Spleen (tissue), 11 donors: ENCODE measurements at regions not wholly inside any gene's neighbourhood (a gene's known extent, or its start where the extent isn't known, plus 50 kb on each side); places are given as distances from the start of the nearest gene placed in this dataset.

Experiments
- DNase-seq: peaks from one replicate; pipeline ENCODE4 v3.0.0-alpha.2; 2020
- H3K27ac ChIP-seq, 8 donors: fragments of 200-600 bp; sonication (generic) in 7 of 8; 1 replicate in 4 of 8; 2 replicates in 4 of 8; pipeline versions ENCODE4 v1.5.0 to v1.8.0; 2016 to 2021; ENCODE audit warnings: inconsistent platforms in 4 of 8, mild to moderate bottlenecking in 4 of 8, moderate library complexity in 1 of 8
- H3K27me3 ChIP-seq, 7 donors: fragments of 200-600 bp; sonication (generic) in 6 of 7; replicated peaks in 1 of 7; 1 replicate in 4 of 7; 2 replicates in 3 of 7; pipeline versions ENCODE4 v1.5.0 to v1.8.0; 2016 to 2021; ENCODE audit warnings: inconsistent platforms in 3 of 7, mild to moderate bottlenecking in 1 of 7
- H3K36me3 ChIP-seq, 6 donors: fragments of 200-600 bp; sonication (generic) in 5 of 6; 1 replicate in 4 of 6; 2 replicates in 2 of 6; pipeline versions ENCODE4 v1.5.0 to v1.8.0; 2016 to 2021; ENCODE audit warnings: inconsistent platforms in 2 of 6
- H3K4me1 ChIP-seq, 6 donors: fragments of 200-600 bp; sonication (generic) in 5 of 6; 1 replicate in 3 of 6; 2 replicates in 3 of 6; pipeline versions ENCODE4 v1.5.0 to v1.8.0; 2016 to 2021; ENCODE audit warnings: inconsistent platforms in 3 of 6
- H3K4me3 ChIP-seq, 8 donors: fragments of 200-600 bp; sonication (generic) in 7 of 8; 1 replicate in 4 of 8; 2 replicates in 4 of 8; pipeline versions ENCODE4 v1.5.0 to v1.8.0; 2016 to 2021; ENCODE audit warnings: inconsistent platforms in 4 of 8, mild to moderate bottlenecking in 4 of 8, moderate library complexity in 2 of 8
- H3K9me3 ChIP-seq, 8 donors: fragments of 200-600 bp; sonication (generic) in 7 of 8; 1 replicate in 4 of 8; 2 replicates in 4 of 8; pipeline versions ENCODE4 v1.5.0 to v1.8.0; 2016 to 2021; ENCODE audit warnings: inconsistent platforms in 4 of 8
- POLR2A ChIP-seq, 3 donors: fragments of 450-650 bp; IDR thresholded peaks; one replicate each; pipeline ENCODE4 v1.5.1; 2017; ENCODE audit warnings: antibody characterized with exemption in 3 of 3, mild to moderate bottlenecking in 1 of 3
- POLR2AphosphoS5 ChIP-seq, 3 donors: sonication (generic); formaldehyde crosslinking; IDR thresholded peaks; one replicate each; pipeline ENCODE4 v1.5.1; 2017; ENCODE audit warnings: antibody characterized with exemption in 3 of 3
- WGBS, 5 donors: extraction: QIAGEN DNeasy Blood & Tissue Kit in 3 of 5; methylation state at CpG; one replicate each; pipeline versions ENCODE4 v1.1.5 to v1.1.7; 2013 to 2018; 5-methylcytosine and 5-hydroxymethylcytosine counted together
- intact Hi-C: fragments of 100-400 bp; cut with DNase I; formaldehyde crosslinking; loops from one replicate; pipeline ENCODE4 v1.15.0; 2023; ENCODE audit warnings: low total_unique reads
- TF ChIP-seq, protein P1 (sequence below), 11 experiments: fragments of 200-600 bp in 7 of 11; fragments of 450-650 bp in 4 of 11; sonication (generic) in 4 of 11; IDR thresholded peaks in 8 of 11; conservative IDR thresholded peaks in 3 of 11; 1 replicate in 7 of 11; 2 replicates in 4 of 11; pipeline versions ENCODE4 v1.4.0 to v1.8.0; 2016 to 2021; ENCODE audit warnings: antibody characterized with exemption in 11 of 11, inconsistent platforms in 4 of 11, mild to moderate bottlenecking in 1 of 11
- donor health status: healthy with polysubstance abuse.
- donor health status: DM: no; HTN: no; CAD: no; lungs with moderate emphysema.
- donor health status: DM: no; HTN: no; CAD: no.
- donor health status: Bipolar disorder and iron deficiency.
- donor health status: healthy.
- donor health status: DM: no; HTN: no; CAD: no.
- donor health status: DM: yes; HTN: yes; CAD: no.

DNA sequence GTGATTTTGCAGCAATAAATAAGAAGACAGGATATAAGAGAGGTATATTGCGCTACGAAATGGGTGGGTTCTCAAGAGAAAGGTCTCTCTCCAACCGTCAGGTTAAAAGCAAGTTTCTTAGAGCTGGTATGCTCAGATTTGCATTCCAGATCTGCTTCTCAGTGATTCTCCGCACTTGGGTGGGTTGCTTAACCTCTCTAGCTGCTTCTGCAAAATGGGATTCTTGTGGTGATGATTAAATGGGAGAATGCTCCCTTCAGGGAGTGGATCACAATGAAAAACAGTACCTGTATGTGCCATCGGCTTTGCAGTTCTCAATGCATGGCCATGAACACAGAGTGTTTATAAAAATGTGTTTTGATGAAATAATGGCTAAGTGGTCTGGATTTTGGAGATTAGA lies 477.7 kb downstream of the TNS1 start:
- H3K27me3 ChIP-seq = no peaks in the 10 kb centered on the region
- intact Hi-C loops = no loop called here
- no peak overlapping the region for H3K4me3 ChIP-seq
- TF ChIP-seq, protein P1, sequence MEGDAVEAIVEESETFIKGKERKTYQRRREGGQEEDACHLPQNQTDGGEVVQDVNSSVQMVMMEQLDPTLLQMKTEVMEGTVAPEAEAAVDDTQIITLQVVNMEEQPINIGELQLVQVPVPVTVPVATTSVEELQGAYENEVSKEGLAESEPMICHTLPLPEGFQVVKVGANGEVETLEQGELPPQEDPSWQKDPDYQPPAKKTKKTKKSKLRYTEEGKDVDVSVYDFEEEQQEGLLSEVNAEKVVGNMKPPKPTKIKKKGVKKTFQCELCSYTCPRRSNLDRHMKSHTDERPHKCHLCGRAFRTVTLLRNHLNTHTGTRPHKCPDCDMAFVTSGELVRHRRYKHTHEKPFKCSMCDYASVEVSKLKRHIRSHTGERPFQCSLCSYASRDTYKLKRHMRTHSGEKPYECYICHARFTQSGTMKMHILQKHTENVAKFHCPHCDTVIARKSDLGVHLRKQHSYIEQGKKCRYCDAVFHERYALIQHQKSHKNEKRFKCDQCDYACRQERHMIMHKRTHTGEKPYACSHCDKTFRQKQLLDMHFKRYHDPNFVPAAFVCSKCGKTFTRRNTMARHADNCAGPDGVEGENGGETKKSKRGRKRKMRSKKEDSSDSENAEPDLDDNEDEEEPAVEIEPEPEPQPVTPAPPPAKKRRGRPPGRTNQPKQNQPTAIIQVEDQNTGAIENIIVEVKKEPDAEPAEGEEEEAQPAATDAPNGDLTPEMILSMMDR (IDR thresholded peaks at IDR 0.05 in 8 of 11, conservative IDR thresholded peaks at IDR 0.05 in 3 of 11) = no peak
- TF ChIP-seq POLR2A (IDR thresholded peaks at IDR 0.05) (no peak), POLR2AphosphoS5 (IDR thresholded peaks at IDR 0.05) (no peak)
- no peak overlapping the region for H3K27ac ChIP-seq
- no peak for DNase-seq
- no peaks in the 10 kb centered on the region for H3K9me3 ChIP-seq
- 90 to 96% (median 93%) methylated on average over 5 of the region's 5 CpGs for WGBS, 5 donors
- no peaks in the 10 kb centered on the region for H3K4me1 ChIP-seq
- no peaks in the 10 kb centered on the region for H3K36me3 ChIP-seq

DNA sequence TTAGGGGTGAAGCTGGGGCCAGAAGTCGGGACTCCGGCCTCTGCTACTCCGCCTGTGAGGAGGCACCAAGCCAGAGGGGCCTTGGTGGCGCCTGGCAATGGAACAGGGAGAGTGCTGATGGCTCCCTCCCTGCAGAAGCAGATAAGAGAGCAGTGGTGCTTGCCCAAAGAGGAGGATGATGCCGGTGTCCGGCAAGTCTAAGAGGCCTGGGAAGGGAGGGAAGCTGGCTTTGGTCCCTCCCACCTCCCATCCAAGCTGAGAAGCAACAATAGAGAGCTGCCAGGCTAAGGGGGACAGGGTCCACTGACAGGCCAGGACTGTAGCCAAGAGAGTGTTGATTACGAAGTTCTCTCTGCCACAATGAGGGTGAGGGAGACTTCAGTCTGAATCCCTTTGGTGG lies 479.5 kb downstream of the TNS1 start:
- no peaks in the 10 kb centered on the region for H3K36me3 ChIP-seq
- no peak overlapping the region for H3K4me3 ChIP-seq
- DNase-seq = no peak
- intact Hi-C loops = no loop called here
- no peak for TF ChIP-seq POLR2A (IDR thresholded peaks at IDR 0.05)
- TF ChIP-seq, protein P1 (IDR thresholded peaks at IDR 0.05 in 8 of 11, conservative IDR thresholded peaks at IDR 0.05 in 3 of 11) = no peak
- TF ChIP-seq POLR2AphosphoS5 (IDR thresholded peaks at IDR 0.05) = no peak
- no peaks in the 10 kb centered on the region for H3K27me3 ChIP-seq
- H3K4me1 ChIP-seq = no peaks in the 10 kb centered on the region
- no peak overlapping the region for H3K27ac ChIP-seq
- WGBS, 5 donors = 82 to 93% (median 84%) methylated on average over 7 of the region's 7 CpGs
- H3K9me3 ChIP-seq = no peaks in the 10 kb centered on the region

DNA sequence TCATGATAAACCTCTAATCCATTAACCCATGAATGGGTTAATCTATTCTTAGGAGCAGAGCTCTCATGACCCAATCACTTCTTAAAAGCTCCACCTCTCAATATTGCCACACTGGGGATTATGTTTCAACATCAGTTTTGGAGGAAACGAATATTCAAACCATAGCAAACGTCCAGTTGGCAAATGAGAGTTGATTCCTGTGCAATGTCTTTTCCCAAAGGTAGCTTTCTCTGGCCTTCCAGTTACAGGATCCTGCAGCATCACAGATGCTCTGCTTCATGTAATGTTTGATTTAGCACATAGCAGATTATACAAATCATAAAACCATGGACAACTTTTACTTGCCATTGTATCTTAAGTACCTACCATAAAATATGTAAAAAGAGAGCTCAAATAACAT lies 481.0 kb downstream of the TNS1 start:
- Histone ChIP-seq H3K36me3 (no peaks in the 10 kb centered on the region), H3K4me1 (no peaks in the 10 kb centered on the region), H3K27ac (no peak overlapping the region), H3K27me3 (no peaks in the 10 kb centered on the region), H3K4me3 (no peak overlapping the region), H3K9me3 (no peaks in the 10 kb centered on the region)
- intact Hi-C loops = no loop called here
- TF ChIP-seq POLR2A (IDR thresholded peaks at IDR 0.05) (no peak), POLR2AphosphoS5 (IDR thresholded peaks at IDR 0.05) (no peak)
- TF ChIP-seq, protein P1 (IDR thresholded peaks at IDR 0.05 in 8 of 11, conservative IDR thresholded peaks at IDR 0.05 in 3 of 11) = no peak
- WGBS, 5 donors = 31 to 64% (median 49%) methylated on average over 2 of the region's 2 CpGs
- DNase-seq = no peak

DNA sequence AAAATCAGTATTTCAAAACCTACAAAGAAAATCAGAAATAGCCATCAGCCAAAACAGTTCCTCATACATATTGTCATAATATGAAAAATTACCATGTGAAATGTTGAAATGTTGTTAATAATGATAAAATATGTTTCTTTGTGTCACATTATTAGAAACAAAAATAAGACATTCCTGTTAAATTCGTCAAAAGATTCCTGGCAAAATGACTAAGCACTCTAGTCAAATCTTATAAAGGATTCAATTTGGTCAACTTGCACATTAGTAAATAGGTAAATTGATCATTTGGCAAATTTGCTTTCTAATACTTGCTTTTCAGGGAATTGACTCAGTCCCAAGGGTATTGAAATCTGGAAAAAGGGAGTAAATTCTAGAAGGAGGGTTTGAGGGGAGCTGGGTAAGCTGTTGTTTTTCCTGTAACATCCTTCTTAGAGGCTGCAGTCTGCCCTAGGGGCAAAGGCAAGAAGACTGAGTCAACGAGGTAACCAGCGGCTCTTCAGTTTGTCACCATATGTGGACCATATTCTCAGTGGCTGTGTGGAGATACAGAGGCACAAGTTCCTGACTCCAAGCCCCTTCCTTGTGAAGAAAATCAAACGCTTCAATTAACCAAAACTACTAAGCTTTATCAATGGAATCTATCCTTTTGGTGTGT lies 482.3 kb downstream of the TNS1 start:
- no peak for DNase-seq
- intact Hi-C loops = no loop called here
- H3K9me3 ChIP-seq = no peaks in the 10 kb centered on the region
- H3K27ac ChIP-seq = no peak overlapping the region
- TF ChIP-seq POLR2AphosphoS5 (IDR thresholded peaks at IDR 0.05) (no peak), POLR2A (IDR thresholded peaks at IDR 0.05) (no peak)
- TF ChIP-seq, protein P1 (IDR thresholded peaks at IDR 0.05 in 8 of 11, conservative IDR thresholded peaks at IDR 0.05 in 3 of 11) = no peak
- H3K4me1 ChIP-seq = no peaks in the 10 kb centered on the region
- H3K4me3 ChIP-seq = no peak overlapping the region
- H3K27me3 ChIP-seq = no peaks in the 10 kb centered on the region
- H3K36me3 ChIP-seq = no peaks in the 10 kb centered on the region
- WGBS, 5 donors = 79 to 87% (median 83%) methylated on average over 4 of the region's 4 CpGs
